SK-N-SH treated with all-trans-retinoic acid at 6 μM for 48 hours (cell line): ENCODE measurements at regions not wholly inside any gene's neighbourhood (a gene's known extent, or its start where the extent isn't known, plus 50 kb on each side); places are given as distances from the start of the nearest gene placed in this dataset.

ENCODE experiments used
- ATAC-seq: fragments of 200-7000 bp; cut with Tn5 transposase; 3 replicates; pipeline ENCODE4 v1.9.1; 2020; ENCODE audit warnings: mild to moderate bottlenecking, moderate library complexity
- BACH2 ChIP-seq: fragments of 250-450 bp; sonication (Bioruptor Pico); IDR thresholded peaks from 2 replicates; pipeline ENCODE4 v1.9.0; 2021; ENCODE audit warnings: mild to moderate bottlenecking, borderline replicate concordance
- ESRRG ChIP-seq: fragments of 250-450 bp; sonication (Bioruptor Pico); IDR thresholded peaks from 2 replicates; pipeline ENCODE4 v1.6.1; 2021; ENCODE audit warnings: mild to moderate bottlenecking
- GLIS3 ChIP-seq: fragments of 250-450 bp; sonication (Bioruptor Pico); IDR thresholded peaks from 2 replicates; pipeline ENCODE4 v1.5.0; 2020; ENCODE audit warnings: mild to moderate bottlenecking, moderate library complexity
- ISL1 ChIP-seq: fragments of 250-450 bp; sonication (Bioruptor Pico); IDR thresholded peaks from 2 replicates; pipeline ENCODE4 v2.1.2; 2022; ENCODE audit warnings: mild to moderate bottlenecking, moderate library complexity
- PPARA ChIP-seq: fragments of 250-450 bp; sonication (Bioruptor Pico); IDR thresholded peaks from 2 replicates; pipeline ENCODE4 v1.5.0; 2020; ENCODE audit warnings: mild to moderate bottlenecking, borderline replicate concordance
- SNAI2 ChIP-seq: fragments of 250-450 bp; sonication (Bioruptor Pico); IDR thresholded peaks from 2 replicates; pipeline ENCODE4 v1.5.0; 2020; ENCODE audit warnings: mild to moderate bottlenecking, moderate library complexity
- TCF4 ChIP-seq: fragments of 250-450 bp; sonication (Bioruptor Pico); IDR thresholded peaks from 2 replicates; pipeline ENCODE4 v1.8.0; 2021; ENCODE audit warnings: mild to moderate bottlenecking, moderate library complexity, borderline replicate concordance
- TOX ChIP-seq: fragments of 250-450 bp; sonication (Bioruptor Pico); IDR thresholded peaks from 2 replicates; pipeline ENCODE4 v1.8.0; 2021; ENCODE audit warnings: mild to moderate bottlenecking, moderate library complexity, borderline replicate concordance
- ZC3H10 ChIP-seq: fragments of 250-450 bp; sonication (Bioruptor Pico); IDR thresholded peaks from 2 replicates; pipeline ENCODE4 v1.5.1; 2021; ENCODE audit warnings: mild to moderate bottlenecking, moderate library complexity
- ZFP3 ChIP-seq: fragments of 250-450 bp; sonication (Bioruptor Pico); IDR thresholded peaks from 2 replicates; pipeline ENCODE4 v1.5.0; 2020; ENCODE audit warnings: mild to moderate bottlenecking, moderate library complexity
- ZFP30 ChIP-seq: fragments of 450-650 bp; formaldehyde crosslinking; IDR thresholded peaks from 2 replicates; pipeline ENCODE4 v1.5.0; 2022; ENCODE audit warnings: mild to moderate bottlenecking, moderate library complexity
- TF ChIP-seq, protein P1 (sequence below): fragments of 250-450 bp; sonication (Bioruptor Pico); IDR thresholded peaks from 2 replicates; pipeline ENCODE4 v1.5.0; 2020; ENCODE audit warnings: mild to moderate bottlenecking, moderate library complexity
- TF ChIP-seq, protein P2 (sequence below): fragments of 250-450 bp; sonication (Bioruptor Pico); IDR thresholded peaks from 2 replicates; pipeline ENCODE4 v1.5.1; 2021; ENCODE audit warnings: mild to moderate bottlenecking, moderate library complexity
- TF ChIP-seq, protein P3 (sequence below): fragments of 250-450 bp; sonication (Bioruptor Pico); IDR thresholded peaks from 2 replicates; pipeline ENCODE4 v1.8.0; 2020; ENCODE audit warnings: mild to moderate bottlenecking, moderate library complexity, borderline replicate concordance
- TF ChIP-seq, protein P4 (sequence below): fragments of 250-450 bp; sonication (Bioruptor Pico); IDR thresholded peaks from 2 replicates; pipeline ENCODE4 v1.5.1; 2020; ENCODE audit warnings: low read depth, mild to moderate bottlenecking, moderate library complexity

DNA sequence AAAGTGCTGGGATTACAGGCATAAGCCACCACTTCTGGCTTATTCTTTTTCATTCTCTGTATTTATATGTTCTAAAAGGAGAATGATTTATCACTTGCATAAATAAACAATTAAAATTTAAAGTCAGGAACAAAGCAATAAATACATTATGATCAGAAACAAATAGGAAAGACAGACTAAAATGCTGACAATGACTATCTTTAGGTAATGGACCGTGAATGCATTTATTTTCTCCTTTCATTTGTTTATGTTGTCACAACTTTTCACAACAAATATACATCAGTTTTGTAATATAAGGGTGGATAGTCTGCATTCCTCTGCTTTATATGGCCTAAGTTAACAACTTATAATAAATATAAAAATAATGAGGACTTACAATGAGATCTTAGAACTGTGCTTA, 199.2 kb upstream of the EPHA4 start:
- no peak for ATAC-seq
- TF ChIP-seq ISL1 (CRISPR knock-in tag): no peak
- TF ChIP-seq ZFP30 (CRISPR knock-in tag): no peak
- TF ChIP-seq, protein P1, sequence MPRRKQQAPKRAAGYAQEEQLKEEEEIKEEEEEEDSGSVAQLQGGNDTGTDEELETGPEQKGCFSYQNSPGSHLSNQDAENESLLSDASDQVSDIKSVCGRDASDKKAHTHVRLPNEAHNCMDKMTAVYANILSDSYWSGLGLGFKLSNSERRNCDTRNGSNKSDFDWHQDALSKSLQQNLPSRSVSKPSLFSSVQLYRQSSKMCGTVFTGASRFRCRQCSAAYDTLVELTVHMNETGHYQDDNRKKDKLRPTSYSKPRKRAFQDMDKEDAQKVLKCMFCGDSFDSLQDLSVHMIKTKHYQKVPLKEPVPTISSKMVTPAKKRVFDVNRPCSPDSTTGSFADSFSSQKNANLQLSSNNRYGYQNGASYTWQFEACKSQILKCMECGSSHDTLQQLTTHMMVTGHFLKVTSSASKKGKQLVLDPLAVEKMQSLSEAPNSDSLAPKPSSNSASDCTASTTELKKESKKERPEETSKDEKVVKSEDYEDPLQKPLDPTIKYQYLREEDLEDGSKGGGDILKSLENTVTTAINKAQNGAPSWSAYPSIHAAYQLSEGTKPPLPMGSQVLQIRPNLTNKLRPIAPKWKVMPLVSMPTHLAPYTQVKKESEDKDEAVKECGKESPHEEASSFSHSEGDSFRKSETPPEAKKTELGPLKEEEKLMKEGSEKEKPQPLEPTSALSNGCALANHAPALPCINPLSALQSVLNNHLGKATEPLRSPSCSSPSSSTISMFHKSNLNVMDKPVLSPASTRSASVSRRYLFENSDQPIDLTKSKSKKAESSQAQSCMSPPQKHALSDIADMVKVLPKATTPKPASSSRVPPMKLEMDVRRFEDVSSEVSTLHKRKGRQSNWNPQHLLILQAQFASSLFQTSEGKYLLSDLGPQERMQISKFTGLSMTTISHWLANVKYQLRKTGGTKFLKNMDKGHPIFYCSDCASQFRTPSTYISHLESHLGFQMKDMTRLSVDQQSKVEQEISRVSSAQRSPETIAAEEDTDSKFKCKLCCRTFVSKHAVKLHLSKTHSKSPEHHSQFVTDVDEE: no peak
- no peak for TF ChIP-seq ZC3H10 (CRISPR knock-in tag)
- TF ChIP-seq ZFP3 (CRISPR knock-in tag): no peak
- TF ChIP-seq ESRRG (CRISPR knock-in tag): no peak
- TF ChIP-seq PPARA (CRISPR knock-in tag): no peak
- TF ChIP-seq, protein P2, sequence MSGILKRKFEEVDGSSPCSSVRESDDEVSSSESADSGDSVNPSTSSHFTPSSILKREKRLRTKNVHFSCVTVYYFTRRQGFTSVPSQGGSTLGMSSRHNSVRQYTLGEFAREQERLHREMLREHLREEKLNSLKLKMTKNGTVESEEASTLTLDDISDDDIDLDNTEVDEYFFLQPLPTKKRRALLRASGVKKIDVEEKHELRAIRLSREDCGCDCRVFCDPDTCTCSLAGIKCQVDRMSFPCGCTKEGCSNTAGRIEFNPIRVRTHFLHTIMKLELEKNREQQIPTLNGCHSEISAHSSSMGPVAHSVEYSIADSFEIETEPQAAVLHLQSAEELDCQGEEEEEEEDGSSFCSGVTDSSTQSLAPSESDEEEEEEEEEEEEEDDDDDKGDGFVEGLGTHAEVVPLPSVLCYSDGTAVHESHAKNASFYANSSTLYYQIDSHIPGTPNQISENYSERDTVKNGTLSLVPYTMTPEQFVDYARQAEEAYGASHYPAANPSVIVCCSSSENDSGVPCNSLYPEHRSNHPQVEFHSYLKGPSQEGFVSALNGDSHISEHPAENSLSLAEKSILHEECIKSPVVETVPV (CRISPR knock-in tag): no peak
- TF ChIP-seq TOX (CRISPR knock-in tag): no peak
- TF ChIP-seq BACH2 (CRISPR knock-in tag): no peak

DNA sequence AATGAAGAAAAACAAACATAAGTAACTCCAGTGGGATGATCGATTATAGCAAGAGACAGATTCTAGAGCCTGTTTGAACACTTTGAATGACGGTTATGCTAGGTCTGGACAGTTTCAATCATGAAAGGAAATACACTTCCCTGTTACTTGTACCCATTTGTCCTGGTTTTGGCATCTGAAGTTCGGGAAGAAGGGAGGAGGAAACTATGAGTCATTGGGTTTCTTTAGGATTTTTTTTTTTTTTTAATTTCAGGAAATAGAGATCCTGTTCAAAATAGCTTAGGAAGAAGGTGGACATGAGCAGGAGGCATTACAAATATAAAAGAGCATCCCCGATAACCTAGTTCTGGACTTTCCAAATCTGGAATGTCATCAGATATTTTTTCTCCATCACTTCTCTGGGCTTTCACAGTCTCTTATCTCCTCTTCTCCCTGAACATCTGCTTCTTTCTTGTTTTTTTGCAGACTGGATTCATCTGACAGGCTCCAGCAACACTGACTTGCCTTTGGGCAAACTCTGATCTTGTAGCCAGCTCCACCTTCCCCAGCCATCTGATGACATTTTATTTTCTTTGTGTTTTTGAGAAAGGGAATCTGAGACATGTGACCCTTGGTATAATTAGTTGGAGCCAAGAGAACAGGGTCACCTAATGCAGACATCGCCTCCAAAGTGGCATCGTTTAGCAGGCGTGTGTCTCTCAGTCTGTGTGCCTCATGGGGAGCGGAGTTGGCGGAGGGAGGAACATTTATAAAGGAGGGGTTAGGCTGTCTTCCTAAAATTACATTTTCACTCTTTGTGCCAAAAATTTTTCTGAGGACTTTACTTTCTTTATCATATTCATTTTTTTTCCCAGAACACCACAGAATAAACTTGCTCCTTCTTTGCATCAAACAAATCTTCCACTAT, 195.3 kb upstream of the EPHA4 start:
- ATAC-seq: no peak
- TF ChIP-seq ZFP3 (CRISPR knock-in tag) (no peak), TOX (CRISPR knock-in tag) (no peak), GLIS3 (CRISPR knock-in tag) (no peak), ZFP30 (CRISPR knock-in tag) (no peak), BACH2 (CRISPR knock-in tag) (no peak), SNAI2 (CRISPR knock-in tag) (no peak), TCF4 (no peak), ZC3H10 (CRISPR knock-in tag) (no peak), ESRRG (CRISPR knock-in tag) (no peak)
- TF ChIP-seq, protein P3, sequence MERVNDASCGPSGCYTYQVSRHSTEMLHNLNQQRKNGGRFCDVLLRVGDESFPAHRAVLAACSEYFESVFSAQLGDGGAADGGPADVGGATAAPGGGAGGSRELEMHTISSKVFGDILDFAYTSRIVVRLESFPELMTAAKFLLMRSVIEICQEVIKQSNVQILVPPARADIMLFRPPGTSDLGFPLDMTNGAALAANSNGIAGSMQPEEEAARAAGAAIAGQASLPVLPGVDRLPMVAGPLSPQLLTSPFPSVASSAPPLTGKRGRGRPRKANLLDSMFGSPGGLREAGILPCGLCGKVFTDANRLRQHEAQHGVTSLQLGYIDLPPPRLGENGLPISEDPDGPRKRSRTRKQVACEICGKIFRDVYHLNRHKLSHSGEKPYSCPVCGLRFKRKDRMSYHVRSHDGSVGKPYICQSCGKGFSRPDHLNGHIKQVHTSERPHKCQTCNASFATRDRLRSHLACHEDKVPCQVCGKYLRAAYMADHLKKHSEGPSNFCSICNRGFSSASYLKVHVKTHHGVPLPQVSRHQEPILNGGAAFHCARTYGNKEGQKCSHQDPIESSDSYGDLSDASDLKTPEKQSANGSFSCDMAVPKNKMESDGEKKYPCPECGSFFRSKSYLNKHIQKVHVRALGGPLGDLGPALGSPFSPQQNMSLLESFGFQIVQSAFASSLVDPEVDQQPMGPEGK (CRISPR knock-in tag): no peak
- TF ChIP-seq, protein P2 (CRISPR knock-in tag): no peak
- TF ChIP-seq, protein P4, sequence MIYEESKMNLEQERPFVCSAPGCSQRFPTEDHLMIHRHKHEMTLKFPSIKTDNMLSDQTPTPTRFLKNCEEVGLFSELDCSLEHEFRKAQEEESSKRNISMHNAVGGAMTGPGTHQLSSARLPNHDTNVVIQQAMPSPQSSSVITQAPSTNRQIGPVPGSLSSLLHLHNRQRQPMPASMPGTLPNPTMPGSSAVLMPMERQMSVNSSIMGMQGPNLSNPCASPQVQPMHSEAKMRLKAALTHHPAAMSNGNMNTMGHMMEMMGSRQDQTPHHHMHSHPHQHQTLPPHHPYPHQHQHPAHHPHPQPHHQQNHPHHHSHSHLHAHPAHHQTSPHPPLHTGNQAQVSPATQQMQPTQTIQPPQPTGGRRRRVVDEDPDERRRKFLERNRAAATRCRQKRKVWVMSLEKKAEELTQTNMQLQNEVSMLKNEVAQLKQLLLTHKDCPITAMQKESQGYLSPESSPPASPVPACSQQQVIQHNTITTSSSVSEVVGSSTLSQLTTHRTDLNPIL (CRISPR knock-in tag): no peak
- TF ChIP-seq, protein P1: no peak
- TF ChIP-seq, all 23 proteins: peak for 0
